Right lobe of liver (tissue), 6 donors: ENCODE measurements at regions not wholly inside any gene's neighbourhood (a gene's known extent, or its start where the extent isn't known, plus 50 kb on each side); places are given as distances from the start of the nearest gene placed in this dataset.
A peak's percentile ranks its signal among the peaks of the same experiment; 100 is the strongest.

Experiments used
- ATAC-seq, 4 donors: fragments of 200-7000 bp; cut with Tn5 transposase; one replicate each; pipeline ENCODE4 v1.9.1; 2020; ENCODE audit warnings: mild to moderate bottlenecking in 4 of 4, moderate library complexity in 4 of 4
- DNase-seq, 3 donors: peaks; one replicate each; pipeline ENCODE4 v3.0.0-alpha.2; 2020
- H3K27ac ChIP-seq, 3 donors: fragments of 200-600 bp; one replicate each; pipeline ENCODE4 v1.8.0; 2022
- H3K27me3 ChIP-seq, 2 donors: fragments of 200-600 bp; one replicate each; pipeline ENCODE4 v1.8.0; 2022
- H3K36me3 ChIP-seq, 4 donors: fragments of 200-600 bp; sonication (generic) in 1 of 4; one replicate each; pipeline versions ENCODE4 v1.5.1 to v1.8.0; 2017 to 2022; ENCODE audit warnings: control low read depth in 1 of 4
- H3K4me1 ChIP-seq, 4 donors: fragments of 200-600 bp; sonication (generic) in 1 of 4; one replicate each; pipeline versions ENCODE4 v1.5.1 to v1.8.0; 2017 to 2022; ENCODE audit warnings: control low read depth in 1 of 4
- H3K4me3 ChIP-seq, 3 donors: fragments of 200-600 bp; one replicate each; pipeline ENCODE4 v1.8.0; 2022
- H3K9me3 ChIP-seq, 4 donors: fragments of 200-600 bp; sonication (generic) in 1 of 4; one replicate each; pipeline versions ENCODE4 v1.5.1 to v1.8.0; 2017 to 2022; ENCODE audit warnings: control low read depth in 1 of 4
- CTCF ChIP-seq, 4 donors: fragments of 200-600 bp in 3 of 4; fragments of 450-650 bp in 1 of 4; IDR thresholded peaks; one replicate each; pipeline versions ENCODE4 v1.5.1 to v1.8.0; 2016 to 2022; ENCODE audit warnings: antibody characterized with exemption in 4 of 4, mild to moderate bottlenecking in 2 of 4
- POLR2A ChIP-seq: fragments of 450-650 bp; IDR thresholded peaks from one replicate; pipeline ENCODE4 v1.6.1; 2017; ENCODE audit warnings: antibody characterized with exemption, mild to moderate bottlenecking
- WGBS: methylation state at CpG from one replicate; pipeline ENCODE4 v1.1.6; 2018; ENCODE audit warnings: low coverage, low lambda C conversion rate; ENCODE audit not compliant: insufficient coverage; ENCODE audit errors: missing lambda C conversion rate; 5-methylcytosine and 5-hydroxymethylcytosine counted together
- intact Hi-C, 2 donors: fragments of 100-400 bp; cut with DNase I; formaldehyde crosslinking; loops; one replicate each; pipeline versions ENCODE4 v1.11.2 to v1.14.1; 2022
- donor health status: DM: no; HTN: yes; CAD: no.
- donor health status: DM: no; HTN: no; CAD: no.
- donor health status: DM: no; HTN: no; CAD: no.
- donor health status: DM: no; HTN: yes; CAD: no.
- donor health status: DM: no; HTN: yes; CAD: no.

GRCh38 chr13:33963134-33963533 lies 145.2 kb downstream of the RFC3 start:
- no peaks in the 10 kb centered on the region for H3K27me3 ChIP-seq
- no peak overlapping the region for H3K27ac ChIP-seq
- H3K4me1 ChIP-seq = peaks cover 0 to 13% (median 4%) of the 10 kb centered on the region in 4 donors
- TF ChIP-seq CTCF (IDR thresholded peaks at IDR 0.05) (no peak), POLR2A (no peak)
- H3K36me3 ChIP-seq = no peaks in the 10 kb centered on the region
- WGBS = 68% methylated on average over 3 of the region's 3 CpGs
- intact Hi-C loops = no loop called here
- H3K9me3 ChIP-seq = no peaks in the 10 kb centered on the region
- no peak overlapping the region for H3K4me3 ChIP-seq
- ATAC-seq (peak; percentile 62 to 80 (median 79)), DNase-seq (no peak)

GRCh38 chr13:33963895-33964294 lies 145.9 kb downstream of the RFC3 start:
- H3K4me1 ChIP-seq = peaks cover 0 to 13% (median 7%) of the 10 kb centered on the region in 4 donors
- ATAC-seq (peak in 2 of 4 donors; percentile 6 to 26), DNase-seq (no peak)
- intact Hi-C loops = no loop called here
- 68% methylated on average over 3 of the region's 4 CpGs for WGBS
- no peaks in the 10 kb centered on the region for H3K36me3 ChIP-seq
- H3K4me3 ChIP-seq = no peak overlapping the region
- H3K27me3 ChIP-seq = no peaks in the 10 kb centered on the region
- no peak for TF ChIP-seq POLR2A
- no peak for TF ChIP-seq CTCF (IDR thresholded peaks at IDR 0.05)
- H3K27ac ChIP-seq = no peak overlapping the region
- H3K9me3 ChIP-seq = no peaks in the 10 kb centered on the region

DNA sequence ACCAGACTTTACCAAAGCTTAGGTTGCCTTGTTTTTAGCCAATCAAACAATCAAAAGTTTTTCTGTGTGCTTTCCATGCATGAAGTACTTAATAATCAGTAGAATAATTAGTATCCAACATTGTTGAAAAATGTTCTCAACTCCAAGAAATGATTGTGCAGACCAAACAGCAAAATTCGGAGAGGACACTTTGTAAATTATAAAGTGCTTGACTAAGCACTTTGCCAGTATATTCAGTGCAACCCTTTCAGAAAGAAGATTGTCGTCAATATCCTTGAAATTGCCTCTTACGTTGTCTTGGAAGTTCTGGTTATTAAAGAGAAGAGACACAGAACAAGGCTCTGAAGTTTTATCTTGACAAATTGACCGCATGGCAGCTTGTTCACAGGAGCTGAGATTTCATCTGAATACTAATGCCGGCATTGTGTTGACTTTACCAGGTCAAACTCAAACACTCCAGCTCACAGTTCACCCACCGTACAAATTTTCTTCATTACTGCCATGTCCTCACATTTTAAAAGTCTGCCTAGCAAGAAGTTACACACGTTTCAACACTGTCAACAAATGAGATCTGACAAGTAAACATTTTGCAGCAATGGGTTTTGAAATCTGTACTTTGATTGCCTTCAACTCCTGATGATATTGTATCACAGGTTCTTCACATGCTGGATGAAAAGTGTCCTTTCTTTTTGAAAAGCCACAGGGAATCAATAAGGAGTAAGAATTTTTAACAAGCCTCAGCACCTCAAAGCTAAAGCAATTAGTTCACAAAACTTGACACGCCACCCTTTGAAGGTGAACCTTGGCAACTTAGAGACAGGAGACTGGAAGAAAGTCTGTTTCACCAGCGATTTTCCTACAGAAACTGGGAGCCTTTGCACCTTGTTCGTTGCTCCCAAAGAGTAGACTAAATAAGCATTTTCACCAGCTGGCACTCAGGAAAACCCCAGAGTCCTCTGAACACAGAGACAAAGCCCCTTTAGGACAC lies 150.9 kb downstream of the RFC3 start:
- WGBS = 29% methylated on average over 10 of the region's 10 CpGs
- ATAC-seq = peak; percentile 90 to 97 (median 94)
- H3K4me3 ChIP-seq = peak overlapping the region; percentile 7 to 40 (median 37)

More for the DNA sequence above, 150.9 kb downstream of the RFC3 start:
- intact Hi-C loops = no loop called here
- peak in 1 of 3 donors; percentile 63 for DNase-seq
- Histone ChIP-seq H3K36me3 (no peaks in the 10 kb centered on the region), H3K4me1 (peaks cover 0 to 17% (median 0%) of the 10 kb centered on the region in 4 donors), H3K27me3 (no peaks in the 10 kb centered on the region), H3K9me3 (no peaks in the 10 kb centered on the region), H3K27ac (peak overlapping the region; percentile 80 to 94 (median 90))
- TF ChIP-seq CTCF (IDR thresholded peaks at IDR 0.05) (no peak), POLR2A (peak; percentile 15)
